HG03108 (cell line): ENCODE measurements at regions not wholly inside any gene's neighbourhood (a gene's known extent, or its start where the extent isn't known, plus 50 kb on each side); places are given as distances from the start of the nearest gene placed in this dataset.

Experiments
- ATAC-seq: cut with Tn5 transposase; IDR thresholded peaks from one replicate; pipeline ENCODE4 v1.9.1; 2021; ENCODE audit warnings: moderate library complexity; ENCODE audit not compliant: unreplicated experiment

GRCh38 chr13:27014406-27015359 lies 156.9 kb downstream of the USP12 start:
- no peak for ATAC-seq

- ATAC-seq: no peak
These were observed 159.0 kb downstream of the USP12 start for GRCh38 chr13:27012482-27013197.

GRCh38 chr13:27011661-27012060 lies 159.9 kb downstream of the USP12 start:
- ATAC-seq: no peak

GRCh38 chr13:27008733-27009132 lies 162.9 kb downstream of the USP12 start:
- ATAC-seq: no peak

- no peak for ATAC-seq
These were observed 164.4 kb downstream of the USP12 start for GRCh38 chr13:27007166-27007565.

GRCh38 chr13:27006519-27007161 lies 165.0 kb downstream of the USP12 start:
- no peak for ATAC-seq

GRCh38 chr13:27005976-27006518 lies 165.6 kb downstream of the USP12 start:
- ATAC-seq: no peak

GRCh38 chr13:27005556-27005955 lies 166.1 kb downstream of the USP12 start:
- no peak for ATAC-seq

- no peak for ATAC-seq
These were observed 166.7 kb downstream of the USP12 start for GRCh38 chr13:27004866-27005265.

GRCh38 chr13:27004326-27004725 lies 167.3 kb downstream of the USP12 start:
- ATAC-seq: no peak

GRCh38 chr13:27001705-27002104 lies 169.9 kb downstream of the USP12 start:
- no peak for ATAC-seq

GRCh38 chr13:27000686-27001085 lies 170.9 kb downstream of the USP12 start:
- no peak for ATAC-seq

- ATAC-seq: no peak
These were observed 172.1 kb downstream of the USP12 start for GRCh38 chr13:26999499-26999898.

- ATAC-seq: no peak
These were observed 173.3 kb downstream of the USP12 start for GRCh38 chr13:26998292-26998691.

GRCh38 chr13:26996965-26997752 lies 174.5 kb downstream of the USP12 start:
- peak; percentile 90 for ATAC-seq

- ATAC-seq: no peak
These were observed 176.5 kb downstream of the USP12 start for GRCh38 chr13:26995159-26995558.

GRCh38 chr13:26993780-26994179 lies 177.8 kb downstream of the USP12 start:
- ATAC-seq: no peak

- ATAC-seq: no peak
These were observed 178.5 kb downstream of the USP12 start for GRCh38 chr13:26992951-26993719.

GRCh38 chr13:26991508-26992181 lies 180.0 kb downstream of the USP12 start:
- no peak for ATAC-seq
